H1 (cell line): ENCODE measurements at regions not wholly inside any gene's neighbourhood (a gene's known extent, or its start where the extent isn't known, plus 50 kb on each side); places are given as distances from the start of the nearest gene placed in this dataset.

Experiments
- TF ChIP-seq, protein P1 (sequence below): fragments of 300-600 bp; sonication (generic); IDR thresholded peaks from 2 replicates; pipeline ENCODE4 v1.7.1; 2012; ENCODE audit warnings: low read length, moderate library complexity, mild to moderate bottlenecking, inconsistent platforms; ENCODE audit not compliant: insufficient replicate concordance

DNA sequence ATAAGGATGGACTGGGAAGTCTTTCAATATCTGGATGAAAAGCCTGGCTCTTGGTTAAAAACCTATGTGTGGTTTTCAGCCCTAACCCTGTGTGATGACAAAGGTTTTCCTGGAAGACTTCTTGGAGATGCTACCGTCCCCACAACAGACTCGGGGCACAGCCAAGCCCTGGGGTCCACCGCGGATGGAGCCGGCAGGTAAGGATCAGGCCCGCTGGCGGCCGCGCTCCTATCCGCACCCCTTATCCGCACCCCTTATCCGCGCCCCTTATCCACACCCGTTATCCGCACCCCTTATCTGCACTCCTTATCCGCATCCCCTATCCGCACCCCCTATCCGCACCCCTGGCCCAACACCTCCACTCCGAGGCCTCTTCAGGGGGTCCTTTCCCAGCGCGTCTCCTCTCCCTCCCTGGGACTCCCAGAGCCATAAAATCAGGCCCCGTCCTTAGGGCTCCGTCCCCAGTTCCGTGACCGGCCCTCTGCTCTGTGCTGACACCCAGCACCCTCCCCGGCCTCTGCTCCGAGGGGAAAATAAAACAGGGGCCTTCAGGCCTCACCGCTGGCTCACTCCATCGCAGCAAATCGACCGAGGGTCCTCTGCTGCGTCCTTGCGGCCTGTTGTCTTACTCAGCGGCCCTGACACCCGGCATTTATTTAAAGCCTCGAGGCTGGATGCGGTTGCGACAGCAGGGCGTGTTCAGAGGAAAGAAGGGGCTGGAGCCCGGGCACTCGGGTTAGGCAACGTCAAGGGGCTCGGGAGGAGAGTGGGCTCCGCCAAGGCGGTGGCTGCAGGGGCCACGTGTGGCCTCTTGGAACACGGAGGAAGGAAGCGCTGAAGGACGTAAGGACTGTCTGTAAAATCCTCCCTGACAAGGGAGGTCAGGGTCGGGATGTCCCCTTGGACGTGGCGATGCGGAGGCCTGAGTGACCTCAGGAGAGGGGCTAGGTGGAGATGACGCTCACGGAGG is 215.1 kb upstream of the ADARB2 start (continued):
- TF ChIP-seq, protein P1, sequence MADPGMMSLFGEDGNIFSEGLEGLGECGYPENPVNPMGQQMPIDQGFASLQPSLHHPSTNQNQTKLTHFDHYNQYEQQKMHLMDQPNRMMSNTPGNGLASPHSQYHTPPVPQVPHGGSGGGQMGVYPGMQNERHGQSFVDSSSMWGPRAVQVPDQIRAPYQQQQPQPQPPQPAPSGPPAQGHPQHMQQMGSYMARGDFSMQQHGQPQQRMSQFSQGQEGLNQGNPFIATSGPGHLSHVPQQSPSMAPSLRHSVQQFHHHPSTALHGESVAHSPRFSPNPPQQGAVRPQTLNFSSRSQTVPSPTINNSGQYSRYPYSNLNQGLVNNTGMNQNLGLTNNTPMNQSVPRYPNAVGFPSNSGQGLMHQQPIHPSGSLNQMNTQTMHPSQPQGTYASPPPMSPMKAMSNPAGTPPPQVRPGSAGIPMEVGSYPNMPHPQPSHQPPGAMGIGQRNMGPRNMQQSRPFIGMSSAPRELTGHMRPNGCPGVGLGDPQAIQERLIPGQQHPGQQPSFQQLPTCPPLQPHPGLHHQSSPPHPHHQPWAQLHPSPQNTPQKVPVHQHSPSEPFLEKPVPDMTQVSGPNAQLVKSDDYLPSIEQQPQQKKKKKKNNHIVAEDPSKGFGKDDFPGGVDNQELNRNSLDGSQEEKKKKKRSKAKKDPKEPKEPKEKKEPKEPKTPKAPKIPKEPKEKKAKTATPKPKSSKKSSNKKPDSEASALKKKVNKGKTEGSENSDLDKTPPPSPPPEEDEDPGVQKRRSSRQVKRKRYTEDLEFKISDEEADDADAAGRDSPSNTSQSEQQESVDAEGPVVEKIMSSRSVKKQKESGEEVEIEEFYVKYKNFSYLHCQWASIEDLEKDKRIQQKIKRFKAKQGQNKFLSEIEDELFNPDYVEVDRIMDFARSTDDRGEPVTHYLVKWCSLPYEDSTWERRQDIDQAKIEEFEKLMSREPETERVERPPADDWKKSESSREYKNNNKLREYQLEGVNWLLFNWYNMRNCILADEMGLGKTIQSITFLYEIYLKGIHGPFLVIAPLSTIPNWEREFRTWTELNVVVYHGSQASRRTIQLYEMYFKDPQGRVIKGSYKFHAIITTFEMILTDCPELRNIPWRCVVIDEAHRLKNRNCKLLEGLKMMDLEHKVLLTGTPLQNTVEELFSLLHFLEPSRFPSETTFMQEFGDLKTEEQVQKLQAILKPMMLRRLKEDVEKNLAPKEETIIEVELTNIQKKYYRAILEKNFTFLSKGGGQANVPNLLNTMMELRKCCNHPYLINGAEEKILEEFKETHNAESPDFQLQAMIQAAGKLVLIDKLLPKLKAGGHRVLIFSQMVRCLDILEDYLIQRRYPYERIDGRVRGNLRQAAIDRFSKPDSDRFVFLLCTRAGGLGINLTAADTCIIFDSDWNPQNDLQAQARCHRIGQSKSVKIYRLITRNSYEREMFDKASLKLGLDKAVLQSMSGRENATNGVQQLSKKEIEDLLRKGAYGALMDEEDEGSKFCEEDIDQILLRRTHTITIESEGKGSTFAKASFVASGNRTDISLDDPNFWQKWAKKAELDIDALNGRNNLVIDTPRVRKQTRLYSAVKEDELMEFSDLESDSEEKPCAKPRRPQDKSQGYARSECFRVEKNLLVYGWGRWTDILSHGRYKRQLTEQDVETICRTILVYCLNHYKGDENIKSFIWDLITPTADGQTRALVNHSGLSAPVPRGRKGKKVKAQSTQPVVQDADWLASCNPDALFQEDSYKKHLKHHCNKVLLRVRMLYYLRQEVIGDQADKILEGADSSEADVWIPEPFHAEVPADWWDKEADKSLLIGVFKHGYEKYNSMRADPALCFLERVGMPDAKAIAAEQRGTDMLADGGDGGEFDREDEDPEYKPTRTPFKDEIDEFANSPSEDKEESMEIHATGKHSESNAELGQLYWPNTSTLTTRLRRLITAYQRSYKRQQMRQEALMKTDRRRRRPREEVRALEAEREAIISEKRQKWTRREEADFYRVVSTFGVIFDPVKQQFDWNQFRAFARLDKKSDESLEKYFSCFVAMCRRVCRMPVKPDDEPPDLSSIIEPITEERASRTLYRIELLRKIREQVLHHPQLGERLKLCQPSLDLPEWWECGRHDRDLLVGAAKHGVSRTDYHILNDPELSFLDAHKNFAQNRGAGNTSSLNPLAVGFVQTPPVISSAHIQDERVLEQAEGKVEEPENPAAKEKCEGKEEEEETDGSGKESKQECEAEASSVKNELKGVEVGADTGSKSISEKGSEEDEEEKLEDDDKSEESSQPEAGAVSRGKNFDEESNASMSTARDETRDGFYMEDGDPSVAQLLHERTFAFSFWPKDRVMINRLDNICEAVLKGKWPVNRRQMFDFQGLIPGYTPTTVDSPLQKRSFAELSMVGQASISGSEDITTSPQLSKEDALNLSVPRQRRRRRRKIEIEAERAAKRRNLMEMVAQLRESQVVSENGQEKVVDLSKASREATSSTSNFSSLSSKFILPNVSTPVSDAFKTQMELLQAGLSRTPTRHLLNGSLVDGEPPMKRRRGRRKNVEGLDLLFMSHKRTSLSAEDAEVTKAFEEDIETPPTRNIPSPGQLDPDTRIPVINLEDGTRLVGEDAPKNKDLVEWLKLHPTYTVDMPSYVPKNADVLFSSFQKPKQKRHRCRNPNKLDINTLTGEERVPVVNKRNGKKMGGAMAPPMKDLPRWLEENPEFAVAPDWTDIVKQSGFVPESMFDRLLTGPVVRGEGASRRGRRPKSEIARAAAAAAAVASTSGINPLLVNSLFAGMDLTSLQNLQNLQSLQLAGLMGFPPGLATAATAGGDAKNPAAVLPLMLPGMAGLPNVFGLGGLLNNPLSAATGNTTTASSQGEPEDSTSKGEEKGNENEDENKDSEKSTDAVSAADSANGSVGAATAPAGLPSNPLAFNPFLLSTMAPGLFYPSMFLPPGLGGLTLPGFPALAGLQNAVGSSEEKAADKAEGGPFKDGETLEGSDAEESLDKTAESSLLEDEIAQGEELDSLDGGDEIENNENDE: no peak
